H1 (cell line): ENCODE measurements at regions not wholly inside any gene's neighbourhood (a gene's known extent, or its start where the extent isn't known, plus 50 kb on each side); places are given as distances from the start of the nearest gene placed in this dataset.

Experiments used
- CTCF ChIA-PET: fragments of 300-600 bp; sonication (Branson Sonifier 250); formaldehyde crosslinking; loops from one replicate; lab custom pipeline; 2021; ENCODE audit not compliant: partially characterized antibody; lab: Charles Lee
- POLR2A ChIA-PET: fragments of 300-600 bp; sonication (Branson Sonifier 250); formaldehyde crosslinking; loops from one replicate; lab custom pipeline; 2021; ENCODE audit warnings: inconsistent platforms; ENCODE audit not compliant: partially characterized antibody; lab: Charles Lee
- DNase-seq, 2 experiments: peaks; one replicate each; pipeline versions ENCODE4 v3.0.0 to v3.0.0-alpha.2; 2010 to 2022; ENCODE audit warnings: low spot score in 2 of 2, low read depth in 1 of 2, mixed read lengths in 1 of 2
- FAIRE-seq: peaks from 2 replicates; lab custom pipeline; 2011; peaks lifted over from hg19 to GRCh38; lab: Jason Lieb, UNC
- H2AFZ ChIP-seq: 2 replicates; pipeline ENCODE4 v1.8.1; 2012; ENCODE audit warnings: low read length, inconsistent platforms
- H2AK5ac ChIP-seq: 2 replicates; pipeline ENCODE4 v1.6.1; 2013; ENCODE audit warnings: low read depth, low read length
- H2BK120ac ChIP-seq: replicated peaks from 2 replicates; pipeline ENCODE3; 2013; ENCODE audit warnings: low read depth, low read length, inconsistent platforms
- H2BK12ac ChIP-seq: 2 replicates; pipeline ENCODE4 v1.6.1; 2013; ENCODE audit warnings: low read depth, low read length
- H2BK15ac ChIP-seq: 2 replicates; pipeline ENCODE4 v1.6.1; 2013; ENCODE audit warnings: low read length
- H2BK20ac ChIP-seq: 2 replicates; pipeline ENCODE4 v1.6.1; 2013; ENCODE audit warnings: low read length
- H2BK5ac ChIP-seq: 2 replicates; pipeline ENCODE4 v1.6.1; 2013; ENCODE audit warnings: low read depth, low read length
- H3K14ac ChIP-seq: 2 replicates; pipeline ENCODE4 v1.6.1; 2013; ENCODE audit warnings: inconsistent platforms; ENCODE audit not compliant: insufficient read length
- H3K18ac ChIP-seq: 2 replicates; pipeline ENCODE4 v1.6.1; 2013; ENCODE audit warnings: low read length; ENCODE audit errors: extremely low read depth
- H3K23ac ChIP-seq: 2 replicates; pipeline ENCODE4 v1.6.1; 2013; ENCODE audit warnings: inconsistent platforms; ENCODE audit not compliant: insufficient read length
- H3K23me2 ChIP-seq: 2 replicates; pipeline ENCODE4 v1.6.1; 2013; ENCODE audit warnings: low read depth, low read length
- H3K27ac ChIP-seq: 2 replicates; pipeline ENCODE4 v1.6.1; 2011; ENCODE audit warnings: low read depth, low read length, inconsistent platforms
- H3K27me3 ChIP-seq, 4 experiments: replicated peaks in 1 of 4; 1 replicate in 1 of 4; 2 replicates in 3 of 4; pipeline versions ENCODE4 v1.6.1 to v1.8.1; 2011 to 2013; ENCODE audit warnings: low read length in 3 of 4, mild to moderate bottlenecking in 3 of 4, inconsistent platforms in 2 of 4, mixed read lengths in 2 of 4, moderate library complexity in 1 of 4; ENCODE audit not compliant: control insufficient read depth in 3 of 4, insufficient read depth in 3 of 4; ENCODE audit errors: extremely low read depth in 1 of 4
- H3K36me3 ChIP-seq, 4 experiments: 2 replicates each; pipeline versions ENCODE4 v1.6.1 to v1.8.1; 2011 to 2013; ENCODE audit warnings: mild to moderate bottlenecking in 4 of 4, low read length in 3 of 4, moderate library complexity in 2 of 4, control low read depth in 1 of 4, inconsistent platforms in 1 of 4; ENCODE audit not compliant: insufficient read depth in 4 of 4, control insufficient read depth in 2 of 4
- H3K4ac ChIP-seq: replicated peaks from 2 replicates; pipeline ENCODE3; 2013; ENCODE audit warnings: low read length, low read depth, mixed read lengths, inconsistent platforms; ENCODE audit not compliant: insufficient read length
- H3K4me1 ChIP-seq, 4 experiments: replicated peaks in 1 of 4; 1 replicate in 1 of 4; 2 replicates in 3 of 4; pipeline versions ENCODE4 v1.6.1 to v1.8.1; 2011 to 2013; ENCODE audit warnings: low read length in 3 of 4, inconsistent platforms in 2 of 4, mixed read lengths in 1 of 4; ENCODE audit not compliant: insufficient read depth in 4 of 4, control insufficient read depth in 3 of 4
- H3K4me2 ChIP-seq, 2 experiments: 2 replicates each; pipeline versions ENCODE4 v1.6.1 to v1.8.1; 2011 to 2013; ENCODE audit warnings: low read depth in 2 of 2, low read length in 2 of 2, control low read depth in 1 of 2, inconsistent platforms in 1 of 2, mild to moderate bottlenecking in 1 of 2; ENCODE audit not compliant: insufficient read depth in 1 of 2
- H3K4me3 ChIP-seq, 4 experiments: fragments of 200-600, 300-600 bp in 1 of 4; sonication (generic), shearing (Covaris generic), sonication (Bioruptor Twin) in 1 of 4; 2 replicates each; pipeline versions ENCODE4 v1.5.1 to v1.8.1; 2011 to 2016; ENCODE audit warnings: low read length in 4 of 4, low read depth in 3 of 4, control low read depth in 2 of 4, inconsistent platforms in 2 of 4, mild to moderate bottlenecking in 2 of 4, mixed read lengths in 1 of 4, moderate library complexity in 1 of 4; ENCODE audit not compliant: insufficient read depth in 2 of 4; ENCODE audit errors: extremely low read depth in 1 of 4
- H3K56ac ChIP-seq: replicated peaks from 2 replicates; pipeline ENCODE3; 2013; ENCODE audit warnings: low read depth, mild to moderate bottlenecking, mixed read lengths, low read length, inconsistent platforms; ENCODE audit not compliant: insufficient read length
- H3K79me1 ChIP-seq: 2 replicates; pipeline ENCODE4 v1.6.1; 2013; ENCODE audit warnings: low read depth, low read length, control low read depth
- H3K79me2 ChIP-seq, 2 experiments: 2 replicates each; pipeline versions ENCODE4 v1.6.1 to v1.8.1; 2012 to 2013; ENCODE audit warnings: low read length in 2 of 2, mild to moderate bottlenecking in 2 of 2, inconsistent platforms in 1 of 2; ENCODE audit not compliant: insufficient read depth in 2 of 2, control insufficient read depth in 1 of 2
- H3K9ac ChIP-seq, 4 experiments: replicated peaks in 1 of 4; 1 replicate in 1 of 4; 2 replicates in 3 of 4; pipeline versions ENCODE4 v1.6.1 to v1.8.1; 2011 to 2013; ENCODE audit warnings: low read depth in 3 of 4, low read length in 3 of 4, control low read depth in 2 of 4, mild to moderate bottlenecking in 2 of 4, moderate library complexity in 2 of 4, inconsistent platforms in 1 of 4; ENCODE audit errors: extremely low read depth in 1 of 4
- H3K9me3 ChIP-seq, 2 experiments: 2 replicates each; pipeline versions ENCODE4 v1.6.1 to v1.8.1; 2012 to 2013; ENCODE audit warnings: mild to moderate bottlenecking in 2 of 2, moderate library complexity in 2 of 2, control low read depth in 1 of 2, inconsistent platforms in 1 of 2, low read depth in 1 of 2, low read length in 1 of 2, mixed read lengths in 1 of 2; ENCODE audit not compliant: insufficient read depth in 2 of 2
- H4K20me1 ChIP-seq, 2 experiments: replicated peaks in 1 of 2; 2 replicates each; pipeline versions ENCODE3 to v1.8.1; 2011 to 2013; ENCODE audit warnings: inconsistent platforms in 2 of 2, low read length in 2 of 2, mild to moderate bottlenecking in 1 of 2; ENCODE audit not compliant: insufficient read depth in 2 of 2, control insufficient read depth in 1 of 2
- H4K5ac ChIP-seq: 2 replicates; pipeline ENCODE4 v1.6.1; 2013; ENCODE audit warnings: low read length, low read depth, mixed read lengths, inconsistent platforms; ENCODE audit not compliant: insufficient read length
- H4K8ac ChIP-seq: 2 replicates; pipeline ENCODE4 v1.8.0; 2013; ENCODE audit warnings: mild to moderate bottlenecking, moderate library complexity, low read length, inconsistent platforms; ENCODE audit not compliant: insufficient read depth; ENCODE audit errors: extremely low read depth
- H4K91ac ChIP-seq: replicated peaks from 2 replicates; pipeline ENCODE3; 2013; ENCODE audit warnings: low read length, mixed read lengths, inconsistent platforms; ENCODE audit not compliant: insufficient read length
- WGBS, 2 experiments: shearing (Covaris generic) in 1 of 2; methylation state at CpG; one replicate each; pipeline versions ENCODE4 v1.1.6 to v1.1.7; 2013 to 2015; ENCODE audit warnings: low lambda C conversion rate in 2 of 2, mixed read lengths in 2 of 2, inconsistent platforms in 1 of 2, low coverage in 1 of 2, missing lambda C conversion rate in 1 of 2; ENCODE audit not compliant: insufficient replicate concordance in 2 of 2, insufficient coverage in 1 of 2, insufficient read length in 1 of 2; ENCODE audit errors: extremely low coverage in 1 of 2, missing lambda C conversion rate in 1 of 2; 5-methylcytosine and 5-hydroxymethylcytosine counted together
- TF ChIP-seq, protein P1 (sequence below): fragments of 300-600 bp; sonication (generic); IDR thresholded peaks from 2 replicates; pipeline ENCODE4 v1.7.1; 2012; ENCODE audit warnings: low read length, moderate library complexity, mild to moderate bottlenecking, inconsistent platforms; ENCODE audit not compliant: insufficient replicate concordance

- Histone ChIP-seq H3K4me2 (no peak overlapping the region), H4K5ac (no peak overlapping the region), H3K9me3 (no peaks in the 10 kb centered on the region), H2BK15ac (no peak overlapping the region), H3K4ac (no peak overlapping the region), H2BK20ac (no peak overlapping the region), H3K27ac (no peak overlapping the region), H2BK5ac (no peak overlapping the region), H2AK5ac (no peak overlapping the region), H3K23me2 (no peaks in the 10 kb centered on the region), H2BK120ac (no peak overlapping the region), H3K18ac (no peak overlapping the region), H2AFZ (no peak overlapping the region), H4K8ac (no peak overlapping the region), H4K91ac (no peak overlapping the region), H3K4me1 (no peaks in the 10 kb centered on the region), H3K79me1 (no peaks in the 10 kb centered on the region), H3K27me3 (no peaks in the 10 kb centered on the region), H3K14ac (no peak overlapping the region), H3K56ac (no peak overlapping the region), H3K9ac (no peak overlapping the region), H4K20me1 (no peaks in the 10 kb centered on the region), H3K23ac (no peak overlapping the region), H3K79me2 (no peaks in the 10 kb centered on the region), H2BK12ac (no peak overlapping the region), H3K36me3 (no peaks in the 10 kb centered on the region), H3K4me3 (no peak overlapping the region)
- ChIA-PET POLR2A (no interaction called here), CTCF (interaction anchor here (0.9 to 1.1 kb wide), 3 partner anchors 33 to 517 kb away, joined by 3 to 4 read pairs (median 3); no protein-coding TSS in a partner anchor)
- WGBS, 2 experiments = 96% methylated on average over 5 of the region's 5 CpGs; no CpG with 5 or more reads in 1 of the 2 experiments
- FAIRE-seq (no peak), DNase-seq (no peak)
- TF ChIP-seq, protein P1, sequence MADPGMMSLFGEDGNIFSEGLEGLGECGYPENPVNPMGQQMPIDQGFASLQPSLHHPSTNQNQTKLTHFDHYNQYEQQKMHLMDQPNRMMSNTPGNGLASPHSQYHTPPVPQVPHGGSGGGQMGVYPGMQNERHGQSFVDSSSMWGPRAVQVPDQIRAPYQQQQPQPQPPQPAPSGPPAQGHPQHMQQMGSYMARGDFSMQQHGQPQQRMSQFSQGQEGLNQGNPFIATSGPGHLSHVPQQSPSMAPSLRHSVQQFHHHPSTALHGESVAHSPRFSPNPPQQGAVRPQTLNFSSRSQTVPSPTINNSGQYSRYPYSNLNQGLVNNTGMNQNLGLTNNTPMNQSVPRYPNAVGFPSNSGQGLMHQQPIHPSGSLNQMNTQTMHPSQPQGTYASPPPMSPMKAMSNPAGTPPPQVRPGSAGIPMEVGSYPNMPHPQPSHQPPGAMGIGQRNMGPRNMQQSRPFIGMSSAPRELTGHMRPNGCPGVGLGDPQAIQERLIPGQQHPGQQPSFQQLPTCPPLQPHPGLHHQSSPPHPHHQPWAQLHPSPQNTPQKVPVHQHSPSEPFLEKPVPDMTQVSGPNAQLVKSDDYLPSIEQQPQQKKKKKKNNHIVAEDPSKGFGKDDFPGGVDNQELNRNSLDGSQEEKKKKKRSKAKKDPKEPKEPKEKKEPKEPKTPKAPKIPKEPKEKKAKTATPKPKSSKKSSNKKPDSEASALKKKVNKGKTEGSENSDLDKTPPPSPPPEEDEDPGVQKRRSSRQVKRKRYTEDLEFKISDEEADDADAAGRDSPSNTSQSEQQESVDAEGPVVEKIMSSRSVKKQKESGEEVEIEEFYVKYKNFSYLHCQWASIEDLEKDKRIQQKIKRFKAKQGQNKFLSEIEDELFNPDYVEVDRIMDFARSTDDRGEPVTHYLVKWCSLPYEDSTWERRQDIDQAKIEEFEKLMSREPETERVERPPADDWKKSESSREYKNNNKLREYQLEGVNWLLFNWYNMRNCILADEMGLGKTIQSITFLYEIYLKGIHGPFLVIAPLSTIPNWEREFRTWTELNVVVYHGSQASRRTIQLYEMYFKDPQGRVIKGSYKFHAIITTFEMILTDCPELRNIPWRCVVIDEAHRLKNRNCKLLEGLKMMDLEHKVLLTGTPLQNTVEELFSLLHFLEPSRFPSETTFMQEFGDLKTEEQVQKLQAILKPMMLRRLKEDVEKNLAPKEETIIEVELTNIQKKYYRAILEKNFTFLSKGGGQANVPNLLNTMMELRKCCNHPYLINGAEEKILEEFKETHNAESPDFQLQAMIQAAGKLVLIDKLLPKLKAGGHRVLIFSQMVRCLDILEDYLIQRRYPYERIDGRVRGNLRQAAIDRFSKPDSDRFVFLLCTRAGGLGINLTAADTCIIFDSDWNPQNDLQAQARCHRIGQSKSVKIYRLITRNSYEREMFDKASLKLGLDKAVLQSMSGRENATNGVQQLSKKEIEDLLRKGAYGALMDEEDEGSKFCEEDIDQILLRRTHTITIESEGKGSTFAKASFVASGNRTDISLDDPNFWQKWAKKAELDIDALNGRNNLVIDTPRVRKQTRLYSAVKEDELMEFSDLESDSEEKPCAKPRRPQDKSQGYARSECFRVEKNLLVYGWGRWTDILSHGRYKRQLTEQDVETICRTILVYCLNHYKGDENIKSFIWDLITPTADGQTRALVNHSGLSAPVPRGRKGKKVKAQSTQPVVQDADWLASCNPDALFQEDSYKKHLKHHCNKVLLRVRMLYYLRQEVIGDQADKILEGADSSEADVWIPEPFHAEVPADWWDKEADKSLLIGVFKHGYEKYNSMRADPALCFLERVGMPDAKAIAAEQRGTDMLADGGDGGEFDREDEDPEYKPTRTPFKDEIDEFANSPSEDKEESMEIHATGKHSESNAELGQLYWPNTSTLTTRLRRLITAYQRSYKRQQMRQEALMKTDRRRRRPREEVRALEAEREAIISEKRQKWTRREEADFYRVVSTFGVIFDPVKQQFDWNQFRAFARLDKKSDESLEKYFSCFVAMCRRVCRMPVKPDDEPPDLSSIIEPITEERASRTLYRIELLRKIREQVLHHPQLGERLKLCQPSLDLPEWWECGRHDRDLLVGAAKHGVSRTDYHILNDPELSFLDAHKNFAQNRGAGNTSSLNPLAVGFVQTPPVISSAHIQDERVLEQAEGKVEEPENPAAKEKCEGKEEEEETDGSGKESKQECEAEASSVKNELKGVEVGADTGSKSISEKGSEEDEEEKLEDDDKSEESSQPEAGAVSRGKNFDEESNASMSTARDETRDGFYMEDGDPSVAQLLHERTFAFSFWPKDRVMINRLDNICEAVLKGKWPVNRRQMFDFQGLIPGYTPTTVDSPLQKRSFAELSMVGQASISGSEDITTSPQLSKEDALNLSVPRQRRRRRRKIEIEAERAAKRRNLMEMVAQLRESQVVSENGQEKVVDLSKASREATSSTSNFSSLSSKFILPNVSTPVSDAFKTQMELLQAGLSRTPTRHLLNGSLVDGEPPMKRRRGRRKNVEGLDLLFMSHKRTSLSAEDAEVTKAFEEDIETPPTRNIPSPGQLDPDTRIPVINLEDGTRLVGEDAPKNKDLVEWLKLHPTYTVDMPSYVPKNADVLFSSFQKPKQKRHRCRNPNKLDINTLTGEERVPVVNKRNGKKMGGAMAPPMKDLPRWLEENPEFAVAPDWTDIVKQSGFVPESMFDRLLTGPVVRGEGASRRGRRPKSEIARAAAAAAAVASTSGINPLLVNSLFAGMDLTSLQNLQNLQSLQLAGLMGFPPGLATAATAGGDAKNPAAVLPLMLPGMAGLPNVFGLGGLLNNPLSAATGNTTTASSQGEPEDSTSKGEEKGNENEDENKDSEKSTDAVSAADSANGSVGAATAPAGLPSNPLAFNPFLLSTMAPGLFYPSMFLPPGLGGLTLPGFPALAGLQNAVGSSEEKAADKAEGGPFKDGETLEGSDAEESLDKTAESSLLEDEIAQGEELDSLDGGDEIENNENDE = no peak
These were observed 53.3 kb upstream of the KCNJ16 start for GRCh38 chr17:70021726-70022125.
